GM21390 (cell line): ENCODE measurements at regions not wholly inside any gene's neighbourhood (a gene's known extent, or its start where the extent isn't known, plus 50 kb on each side); places are given as distances from the start of the nearest gene placed in this dataset.

Experiments
- ATAC-seq: cut with Tn5 transposase; IDR thresholded peaks from one replicate; pipeline ENCODE4 v1.9.1; 2021; ENCODE audit not compliant: unreplicated experiment

DNA sequence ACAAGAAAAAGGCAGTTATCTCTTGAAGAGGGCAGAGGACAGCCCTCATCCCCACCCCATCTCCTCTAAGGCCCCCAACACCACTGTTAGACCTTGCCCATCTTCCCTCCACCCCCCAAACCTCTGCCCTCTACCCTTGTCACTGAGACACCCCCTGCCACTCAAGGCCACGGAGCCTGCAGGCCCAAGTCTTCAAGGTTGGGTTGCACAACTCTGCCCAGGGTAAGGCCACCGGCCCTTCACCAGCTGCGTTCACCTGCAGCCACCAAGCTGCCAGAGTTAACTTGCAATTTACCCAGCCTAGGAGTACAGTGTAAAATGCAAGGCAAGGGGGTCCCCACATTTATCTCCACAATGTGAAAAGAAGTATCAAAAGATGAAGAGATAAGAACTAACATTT, 128.7 kb upstream of the PKDCC start:
- ATAC-seq: no peak

DNA sequence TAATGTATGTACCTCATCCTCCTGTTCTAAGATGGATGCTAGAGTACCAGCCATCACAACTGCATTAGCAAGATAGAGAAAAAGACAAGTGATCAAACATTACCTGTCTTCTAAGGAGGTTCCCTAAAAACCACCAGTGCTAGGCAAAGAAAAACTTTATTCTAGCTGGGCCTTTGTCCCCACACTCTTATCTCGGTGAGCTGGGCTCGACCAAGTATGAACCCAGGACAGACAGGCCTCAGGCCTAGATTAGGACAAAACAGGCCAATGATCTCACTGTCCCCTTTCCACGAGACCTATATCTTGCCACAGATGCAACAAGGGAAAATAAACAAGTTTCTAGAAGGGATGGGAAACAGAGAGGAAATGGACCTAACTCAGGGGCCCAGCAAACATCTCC, 127.6 kb upstream of the PKDCC start:
- no peak for ATAC-seq

DNA sequence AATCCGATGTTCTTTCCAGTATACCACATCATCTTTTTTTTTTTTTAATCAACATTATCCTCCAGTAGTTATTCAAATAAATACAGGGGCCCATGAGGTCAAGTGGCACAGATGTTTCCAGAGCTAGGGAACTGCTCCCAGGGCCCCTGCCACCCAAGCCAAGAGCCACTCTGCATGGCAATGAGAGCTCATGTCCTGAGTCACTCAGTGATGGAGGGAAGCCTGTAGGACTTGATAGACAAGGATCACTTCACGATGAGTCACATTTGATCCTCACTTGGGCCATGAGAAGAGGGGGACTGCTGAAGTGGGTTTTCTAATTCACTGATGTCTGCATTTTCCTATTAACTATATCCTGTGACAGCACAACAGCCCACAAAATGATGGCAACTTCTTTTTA, 127.0 kb upstream of the PKDCC start:
- ATAC-seq: no peak

DNA sequence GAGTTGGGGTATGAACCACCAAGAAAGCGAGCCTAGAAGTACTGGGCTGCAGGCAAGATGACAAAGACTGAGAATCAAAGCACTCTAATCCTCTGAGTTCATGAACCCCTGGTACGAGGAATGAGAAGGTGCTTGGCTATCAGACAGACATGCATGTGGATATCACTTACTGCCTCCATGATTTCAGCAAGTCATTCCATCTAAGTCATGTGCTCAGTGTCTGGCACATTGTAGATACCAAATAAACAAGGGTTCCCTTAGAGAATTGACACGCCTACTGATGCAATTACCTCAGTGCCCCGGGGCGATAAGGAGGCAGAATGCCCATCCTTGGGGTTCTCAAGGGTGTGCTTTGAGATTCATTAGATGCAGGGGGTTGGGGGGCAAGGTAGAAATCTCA, 125.6 kb upstream of the PKDCC start:
- ATAC-seq: no peak

DNA sequence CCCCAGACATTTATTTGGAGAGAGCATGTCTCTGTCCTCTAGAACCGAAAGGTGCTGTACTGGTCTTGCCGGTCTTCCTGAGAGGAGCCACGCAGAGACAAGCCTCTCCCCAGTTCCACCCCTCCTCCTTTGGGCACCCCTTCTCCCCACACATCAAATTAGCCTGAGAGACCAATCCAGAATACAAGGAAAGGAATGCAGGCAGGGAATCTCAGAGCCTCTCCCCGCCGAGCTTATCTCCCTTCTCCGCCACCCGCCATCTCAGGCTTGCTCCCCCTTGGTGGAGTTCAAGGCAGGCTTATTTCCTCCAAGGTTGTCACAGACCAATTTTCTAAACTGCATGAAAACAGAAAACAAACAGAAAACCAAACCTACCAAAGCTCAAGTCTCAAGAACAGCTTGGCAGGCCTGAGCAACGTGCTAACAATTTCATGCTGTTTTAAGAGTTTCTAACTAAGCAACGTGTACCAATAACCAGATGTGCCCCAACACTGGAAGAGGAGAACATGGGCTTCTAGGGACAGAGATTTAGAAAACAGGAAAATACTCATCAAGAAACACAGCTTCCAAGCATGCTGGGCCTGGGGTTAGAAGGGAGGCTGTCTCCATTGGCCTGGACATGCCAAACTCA, 124.5 kb upstream of the PKDCC start:
- ATAC-seq: no peak

DNA sequence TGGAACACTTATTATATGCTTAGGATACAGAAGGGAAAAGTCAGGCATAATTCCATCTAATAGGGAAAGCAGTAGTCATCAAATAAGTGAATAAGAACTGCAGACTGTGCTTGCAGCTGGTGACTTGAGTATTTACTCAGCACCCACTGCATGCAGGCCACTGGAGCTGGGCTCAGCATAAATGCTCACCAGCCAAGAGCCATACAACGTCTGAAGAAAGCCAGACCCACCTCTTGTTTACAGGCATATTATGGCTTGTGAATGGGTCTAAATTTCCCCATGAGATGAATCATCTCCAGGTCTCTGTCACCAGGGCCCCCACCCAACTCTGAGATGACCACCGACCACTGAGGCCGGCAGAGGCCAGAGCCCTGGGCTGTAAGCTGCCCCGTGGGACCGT, 123.8 kb upstream of the PKDCC start:
- ATAC-seq: no peak

DNA sequence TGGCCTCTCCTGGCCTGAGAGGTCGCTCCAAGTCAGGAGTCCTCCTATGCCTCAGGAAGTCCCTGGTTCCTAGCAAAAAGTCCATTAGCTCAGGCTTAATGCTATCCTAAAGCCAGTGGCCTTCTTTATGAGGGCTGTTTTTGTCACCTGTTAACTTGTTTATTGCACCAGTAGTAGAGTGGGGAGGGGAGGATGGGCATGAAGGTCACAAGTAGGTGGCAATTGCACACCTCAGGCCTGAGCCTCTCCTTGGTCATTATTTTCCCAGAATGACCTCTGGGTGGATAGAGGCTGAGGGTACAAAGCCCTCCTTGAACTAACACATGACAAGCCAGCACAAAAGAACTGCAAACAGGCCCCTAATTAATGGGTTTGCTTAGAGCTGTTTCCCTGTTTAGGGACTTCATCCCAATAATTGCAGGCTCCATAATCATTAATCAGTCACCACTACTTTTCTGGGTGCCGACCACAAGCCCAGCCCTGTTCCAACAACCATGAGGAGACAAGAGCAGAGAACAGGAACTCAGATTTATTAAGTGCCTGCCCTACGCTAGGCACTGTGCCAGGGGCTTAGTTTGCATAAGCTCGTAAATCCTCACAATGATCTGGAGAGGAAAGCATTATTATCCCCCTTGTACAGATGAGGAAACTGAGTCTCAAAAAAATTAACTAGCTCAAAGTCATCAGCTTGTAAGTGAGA, 123.0 kb upstream of the PKDCC start:
- no peak for ATAC-seq

DNA sequence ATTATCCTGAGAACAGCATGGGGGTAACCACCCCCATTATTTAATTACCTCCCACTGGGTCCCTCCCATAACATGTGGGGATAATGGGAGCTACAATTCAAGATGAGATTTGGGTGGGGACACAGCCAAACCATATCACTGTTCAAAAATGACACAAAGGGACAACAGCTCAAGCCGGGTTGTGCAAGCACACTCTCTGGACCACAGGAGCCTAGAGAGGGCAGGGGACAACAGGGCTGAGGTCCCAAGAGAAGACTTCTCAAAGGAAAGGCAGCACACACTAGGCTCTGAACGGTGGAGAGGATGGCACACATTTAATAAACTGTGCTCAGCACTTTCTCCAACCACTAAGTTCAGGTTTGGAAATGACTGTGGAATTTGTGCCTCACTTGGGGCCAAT, 122.1 kb upstream of the PKDCC start:
- no peak for ATAC-seq

DNA sequence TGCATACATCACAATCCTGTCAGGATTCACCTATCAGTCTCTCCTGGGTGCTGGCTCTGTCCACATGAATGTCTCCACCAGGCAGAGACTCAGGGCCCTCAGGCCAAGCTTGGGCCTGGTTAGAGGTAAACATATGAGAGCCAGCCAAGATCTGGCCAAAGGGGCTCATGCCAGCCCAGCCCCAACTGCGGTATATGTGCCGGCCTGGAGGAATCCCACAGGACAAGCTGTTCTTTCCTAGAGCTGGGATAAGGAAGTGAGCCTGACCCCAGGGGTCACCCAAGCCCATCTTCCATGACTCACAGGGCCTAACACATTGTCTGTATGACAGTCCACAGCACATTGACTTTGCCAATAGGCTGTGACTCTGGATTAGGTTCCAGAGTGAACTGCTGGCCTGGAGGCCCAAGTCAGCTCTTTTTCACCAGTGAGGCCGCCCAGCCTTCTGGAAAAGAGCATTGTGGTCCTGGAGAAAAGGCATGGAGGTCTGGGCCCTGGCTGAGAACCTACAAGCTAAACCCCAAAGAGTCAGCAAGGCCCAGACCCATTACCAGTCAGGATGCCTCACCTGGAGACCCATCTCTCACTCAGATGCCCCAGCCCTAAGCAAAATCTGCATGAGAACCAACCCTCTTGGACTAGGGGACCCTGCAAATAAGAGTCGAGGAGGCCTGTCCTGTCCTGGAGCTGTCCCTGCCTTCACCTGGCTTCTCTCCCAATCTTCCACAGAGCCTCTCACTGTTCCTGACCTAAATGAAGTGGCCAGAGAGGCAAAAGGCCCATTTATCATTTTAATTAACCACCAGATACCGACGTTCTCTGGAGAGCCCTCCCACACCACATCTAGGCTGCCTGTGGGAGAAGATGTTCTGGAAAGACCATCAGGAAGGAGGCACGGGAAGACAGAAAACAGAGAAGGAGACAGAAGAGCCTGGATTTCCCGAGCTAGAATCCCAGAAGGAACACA, 120.9 kb upstream of the PKDCC start:
- no peak for ATAC-seq

DNA sequence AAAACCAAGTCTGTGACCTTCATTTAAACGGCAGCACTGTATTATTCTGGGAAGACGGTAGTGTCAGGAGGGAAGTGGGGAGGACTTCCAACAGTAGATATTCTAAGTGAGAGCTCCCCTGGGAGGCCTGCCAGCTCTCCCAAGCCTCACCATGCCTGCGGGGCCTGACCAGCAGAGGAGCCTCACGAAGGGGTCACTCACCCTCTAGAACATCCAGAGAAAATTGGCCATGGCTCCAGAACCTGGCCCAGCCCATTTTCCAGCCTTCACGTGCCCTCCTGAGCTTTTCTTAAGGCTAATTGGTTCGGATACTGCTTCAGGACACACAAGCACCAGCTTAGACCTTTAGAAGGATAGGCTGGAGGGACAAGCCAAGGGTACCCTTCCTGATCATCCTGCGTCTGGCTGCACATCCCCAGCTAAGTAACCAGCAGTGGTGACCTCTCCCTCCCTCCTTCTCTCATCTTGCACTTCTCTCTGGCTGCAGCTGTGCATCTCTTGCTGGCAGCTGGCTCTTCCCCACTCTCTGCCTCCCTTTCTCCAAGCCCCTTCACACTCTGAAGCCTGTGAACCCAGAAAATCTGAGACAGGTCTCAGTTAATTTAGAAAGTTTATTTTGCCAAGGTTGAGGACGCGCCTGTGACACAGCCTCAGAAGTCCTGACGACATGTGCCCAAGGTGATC, 120.1 kb upstream of the PKDCC start:
- no peak for ATAC-seq

DNA sequence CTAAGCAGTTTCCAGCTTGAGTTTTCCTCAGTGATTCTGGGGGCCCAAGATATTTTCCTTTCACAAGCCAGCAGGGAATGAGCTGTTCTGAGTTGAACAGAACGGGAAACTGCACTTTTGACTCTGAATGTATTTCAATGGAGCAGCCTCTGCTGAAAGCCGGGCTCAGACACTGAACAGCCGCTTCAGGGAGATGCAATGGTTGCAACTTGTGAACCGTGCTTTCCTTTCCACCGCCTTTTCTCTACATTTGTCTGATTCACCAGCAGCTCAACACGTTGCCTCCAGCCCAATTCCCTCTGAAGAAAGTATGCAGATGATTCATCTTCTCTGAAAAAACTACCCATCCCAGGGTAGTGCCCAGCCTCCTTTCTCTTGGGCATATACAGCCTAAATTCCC, 119.3 kb upstream of the PKDCC start:
- no peak for ATAC-seq

DNA sequence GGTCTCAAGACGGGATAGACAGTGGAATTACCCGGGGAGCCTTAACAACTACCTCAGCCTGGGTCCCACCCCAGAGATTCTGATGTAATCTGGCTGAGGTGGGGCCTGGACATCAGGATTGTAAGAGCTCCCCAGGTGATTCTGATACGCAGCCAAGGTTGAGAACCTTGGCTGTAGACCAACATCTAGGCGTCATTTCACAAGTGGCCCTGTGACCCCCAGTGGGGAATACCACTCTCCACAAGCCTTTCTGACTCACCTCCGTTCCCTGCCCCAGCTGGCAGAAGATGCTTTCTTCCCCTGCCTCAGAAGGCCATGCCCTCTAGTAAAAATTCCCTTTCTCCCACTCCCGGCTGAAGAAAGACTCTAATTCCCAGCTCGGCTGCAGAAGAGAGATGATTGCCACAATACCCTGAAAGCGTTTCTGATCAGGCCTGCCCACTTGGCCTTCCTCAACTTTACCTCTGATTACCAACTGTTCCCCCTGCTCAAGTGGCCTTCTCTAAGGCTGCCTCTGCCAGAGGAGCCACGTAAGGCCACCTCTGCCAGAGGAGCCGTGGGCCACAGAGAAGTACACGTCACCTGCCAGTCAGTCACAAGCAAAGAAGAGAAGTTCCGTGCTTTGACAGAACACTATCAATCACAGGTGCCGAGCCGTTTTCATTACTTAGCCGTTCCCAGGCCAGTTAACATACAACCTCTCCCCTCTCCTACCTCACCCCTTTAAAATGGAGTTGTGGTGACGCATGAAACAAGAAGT, 116.8 kb upstream of the PKDCC start:
- no peak for ATAC-seq

DNA sequence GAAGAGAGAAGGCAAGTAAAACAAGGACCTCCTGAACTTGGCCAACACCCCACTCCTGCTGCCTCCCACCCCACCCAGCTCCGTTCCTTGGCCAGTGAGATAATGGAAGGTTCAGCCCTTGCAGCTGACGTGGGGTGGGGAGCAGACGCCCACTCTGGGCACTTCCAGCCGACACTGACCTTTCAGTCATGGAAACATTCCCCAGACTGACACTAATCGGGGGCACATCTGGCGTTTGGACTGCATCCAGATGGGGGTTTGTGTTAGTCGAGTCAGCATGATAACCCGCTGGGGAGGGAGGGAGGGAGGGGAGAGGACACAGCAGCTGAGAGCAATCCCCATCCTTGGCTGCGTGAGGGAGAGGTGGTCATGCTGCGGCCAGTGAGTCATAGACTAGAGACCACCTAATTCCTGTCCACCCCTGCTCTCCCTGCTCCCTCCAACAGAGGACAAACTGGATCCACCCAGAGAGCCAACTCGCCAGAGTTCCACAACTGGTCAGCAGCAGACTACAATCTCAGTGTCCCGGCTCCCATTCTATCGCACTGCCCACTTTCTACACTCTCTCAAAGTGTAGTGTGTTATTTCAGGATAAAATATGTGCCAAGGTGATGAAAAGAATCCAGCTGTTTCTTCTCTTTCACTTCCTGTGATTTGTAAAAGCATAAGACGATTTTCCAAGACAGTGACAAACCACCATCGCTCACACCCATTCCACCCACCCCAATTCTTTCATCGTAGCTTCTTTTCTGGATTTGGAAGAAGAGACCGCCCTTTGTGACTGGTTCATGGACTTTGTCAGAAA, 115.4 kb upstream of the PKDCC start:
- no peak for ATAC-seq

DNA sequence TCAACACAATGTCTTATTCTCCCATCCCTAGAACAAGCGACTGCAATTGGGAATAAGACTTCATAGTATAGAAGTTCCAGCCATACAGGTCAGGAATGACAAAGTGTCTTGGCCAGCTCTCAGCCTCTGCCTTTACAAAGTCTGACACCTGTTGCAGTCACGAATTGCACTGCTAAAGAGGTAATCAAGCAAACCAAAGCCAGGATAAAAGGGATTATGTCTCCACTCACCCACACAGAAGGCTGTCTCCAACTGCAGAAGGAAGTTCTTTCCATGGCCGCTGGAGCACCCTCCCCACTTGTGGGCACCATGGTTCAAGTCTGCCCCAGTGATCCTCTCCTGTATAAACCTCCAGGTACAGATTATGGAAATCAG, 114.8 kb upstream of the PKDCC start:
- no peak for ATAC-seq

DNA sequence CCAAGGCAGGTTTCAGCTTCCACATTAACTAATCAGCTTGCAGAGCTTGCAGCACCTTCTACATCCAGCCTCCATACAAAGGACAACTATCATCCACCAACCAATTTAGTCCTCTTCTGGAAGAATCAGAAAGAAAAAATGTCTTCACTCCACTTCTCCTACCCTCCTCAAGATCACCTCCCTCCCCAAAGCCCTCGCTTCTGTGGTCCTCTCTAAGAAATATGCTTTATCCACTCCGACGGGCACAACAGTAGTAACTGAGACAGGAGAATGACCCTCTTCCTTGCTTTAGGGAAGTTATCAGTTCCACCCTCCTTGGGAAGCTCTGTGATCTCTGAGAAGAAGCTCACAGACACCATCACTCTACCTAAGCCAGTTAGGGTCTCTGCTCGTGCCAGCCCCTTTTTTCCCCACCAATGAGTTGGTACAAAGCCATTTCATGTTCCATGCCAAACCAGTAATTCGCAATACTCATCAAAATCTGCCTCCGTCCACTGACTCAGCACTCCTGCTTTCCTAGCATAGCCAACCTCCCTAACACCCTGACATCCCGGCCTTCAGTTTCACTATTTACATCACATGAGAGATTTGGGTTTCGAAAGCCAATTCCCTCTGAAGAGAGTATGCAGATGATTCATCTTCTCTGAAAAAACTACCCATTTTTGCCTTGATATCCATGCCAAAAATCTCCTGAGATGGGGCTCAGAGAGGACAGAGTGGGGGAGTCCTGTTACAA, 114.1 kb upstream of the PKDCC start:
- ATAC-seq: no peak

DNA sequence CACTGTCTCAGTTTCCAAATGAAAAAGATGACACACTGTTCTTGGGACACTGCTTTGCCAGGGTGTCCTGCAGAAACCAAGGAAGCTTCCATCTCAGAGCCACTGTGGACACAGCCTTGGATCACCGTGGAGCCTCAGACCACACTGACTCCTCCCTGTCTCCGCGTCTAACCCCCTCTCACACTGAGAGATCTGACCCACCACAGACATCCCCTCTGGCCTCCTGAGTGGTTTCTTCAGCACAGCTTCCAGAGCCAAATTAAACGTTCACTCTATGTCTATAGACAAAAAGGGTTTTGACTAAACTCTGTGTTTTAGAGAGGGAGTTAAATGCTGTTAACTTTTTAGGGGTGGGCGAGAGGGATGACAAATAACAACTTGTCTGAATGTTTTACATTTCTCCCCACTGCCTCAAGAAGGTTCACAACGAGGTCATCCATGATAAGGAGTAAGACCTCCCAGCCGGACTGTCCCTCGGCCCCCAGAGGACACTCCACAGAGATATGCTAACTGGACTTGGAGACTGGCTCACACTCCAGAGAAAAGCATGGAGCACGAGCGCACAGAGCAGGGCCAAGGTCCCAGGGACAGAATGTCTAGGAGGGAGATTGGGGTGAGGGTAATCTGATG, 113.4 kb upstream of the PKDCC start:
- ATAC-seq: no peak

DNA sequence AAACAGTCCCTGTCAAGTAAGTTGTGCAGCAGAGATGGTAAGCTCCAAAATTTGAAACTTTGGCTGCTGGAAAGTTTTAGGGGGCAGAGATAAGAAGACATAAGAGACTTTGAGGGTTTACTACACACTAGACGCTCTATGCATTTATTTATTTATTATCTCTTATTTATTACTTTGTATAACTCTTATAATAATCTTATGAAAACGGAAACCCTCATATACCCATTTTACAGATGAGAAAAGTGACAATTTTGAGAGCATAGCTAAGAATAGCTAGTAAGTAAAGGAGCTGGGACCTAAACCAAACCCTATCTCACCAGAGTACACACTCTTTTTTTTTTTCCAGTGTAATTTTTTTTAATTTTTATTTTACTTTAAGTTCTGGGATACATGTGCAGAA, 112.8 kb upstream of the PKDCC start:
- no peak for ATAC-seq

DNA sequence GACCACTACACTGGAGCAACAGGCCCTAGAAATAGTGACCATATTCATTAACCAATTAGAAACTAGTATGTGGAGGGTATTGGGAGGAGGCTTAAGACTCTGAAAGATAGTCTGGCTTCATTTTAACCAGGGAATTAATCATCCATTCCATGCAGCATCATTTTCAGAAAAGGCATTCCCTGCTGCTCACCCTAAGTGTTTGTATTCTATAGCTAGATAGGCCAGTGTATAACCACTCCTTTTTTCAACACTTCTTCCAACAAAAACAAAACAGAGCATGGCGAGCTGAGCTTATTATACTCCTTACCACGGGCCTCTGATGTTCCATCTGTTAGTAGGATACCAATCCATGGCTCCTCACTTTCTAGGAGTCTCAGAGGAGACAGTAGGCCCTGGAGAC, 112.0 kb upstream of the PKDCC start:
- no peak for ATAC-seq
